ENCODE measurements at regions not wholly inside any gene's neighbourhood (a gene's known extent, or its start where the extent isn't known, plus 50 kb on each side); places are given as distances from the start of the nearest gene placed in this dataset.

DNA sequence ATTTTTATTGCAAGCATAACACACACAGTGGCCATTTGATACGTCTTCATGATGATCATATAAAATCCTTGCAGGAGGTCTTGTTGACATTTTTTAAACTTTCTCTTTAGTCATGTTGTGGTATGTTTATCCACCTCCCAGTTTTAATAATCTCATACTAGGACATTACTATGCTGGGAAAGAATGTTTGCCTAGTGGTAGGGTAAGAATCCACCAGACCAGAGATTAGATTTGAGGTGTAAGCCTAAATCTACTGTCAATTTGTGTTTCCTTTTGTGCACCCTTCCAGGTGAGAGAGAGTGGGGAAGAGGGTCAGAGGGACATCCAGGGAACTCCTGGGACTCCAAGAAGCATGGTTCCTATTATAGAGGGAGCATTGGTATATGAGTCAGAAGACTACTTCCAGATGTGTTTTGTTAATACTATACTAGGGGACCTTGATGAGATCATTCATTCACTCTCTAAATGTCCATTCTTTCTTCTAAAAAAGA is 298.3 kb upstream of the SASH1 start:
- no peak for DNase-seq

DNA sequence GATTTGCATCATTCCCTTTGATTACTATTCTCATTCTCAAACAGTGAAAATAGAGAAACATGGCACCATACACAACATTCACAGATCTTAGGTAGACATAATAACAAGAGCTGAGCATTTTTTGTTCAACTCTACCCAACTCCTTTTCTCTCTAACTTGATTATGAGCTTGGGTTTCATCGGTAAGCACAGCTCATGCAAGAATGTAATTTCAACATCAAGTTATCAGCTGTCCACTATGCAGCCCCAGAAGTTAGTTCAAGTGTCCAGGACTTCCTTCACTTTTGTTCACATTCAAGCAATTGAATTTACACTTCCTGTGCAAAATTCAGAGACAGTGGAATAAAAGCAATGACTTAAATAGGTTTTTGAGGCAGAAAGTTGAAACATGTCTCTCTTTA is 297.7 kb upstream of the SASH1 start:
- no peak for DNase-seq

- no peak for DNase-seq
These were observed 289.4 kb upstream of the SASH1 start for GRCh38 chr6:148053209-148053608.

DNA sequence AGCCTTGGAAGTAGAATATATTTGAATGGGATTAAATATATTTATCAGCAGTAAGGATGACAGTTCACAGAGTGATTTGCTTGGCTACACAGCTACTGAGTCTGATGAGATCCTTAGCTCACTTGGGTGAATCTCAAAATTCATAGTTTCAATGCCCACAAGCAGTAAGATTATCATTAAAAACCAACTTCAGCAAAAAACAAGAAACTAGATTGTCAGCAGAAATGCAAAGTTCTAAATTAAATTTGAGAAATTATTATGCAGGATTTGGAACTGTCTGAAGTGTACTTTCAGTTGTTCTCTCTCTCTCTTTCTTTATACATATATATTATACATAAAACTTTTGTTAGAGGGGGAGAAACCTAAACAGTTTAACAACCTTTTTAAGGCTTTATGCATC is 288.8 kb upstream of the SASH1 start:
- DNase-seq: no peak

- no peak for DNase-seq
These were observed 288.4 kb upstream of the SASH1 start for GRCh38 chr6:148054219-148054618.

DNA sequence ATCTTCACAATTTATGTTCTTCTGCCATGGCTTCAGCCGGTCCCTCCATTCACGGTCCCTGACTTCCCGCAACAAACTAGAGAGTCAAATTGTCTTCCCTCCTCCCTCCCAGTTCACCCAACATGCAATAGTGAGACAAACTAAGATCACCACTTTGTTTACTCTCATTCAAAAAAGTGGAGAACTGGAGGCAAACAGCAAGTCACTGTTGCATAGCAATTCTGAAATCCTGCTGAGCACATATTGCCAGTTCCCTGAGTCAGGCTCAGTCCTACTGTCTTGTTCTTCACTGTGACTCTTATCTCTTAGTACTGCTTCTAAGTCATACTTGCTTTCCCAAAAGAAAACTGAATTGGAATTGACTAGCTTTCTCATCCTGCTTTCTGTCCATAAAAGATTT is 287.2 kb upstream of the SASH1 start:
- no peak for DNase-seq

DNA sequence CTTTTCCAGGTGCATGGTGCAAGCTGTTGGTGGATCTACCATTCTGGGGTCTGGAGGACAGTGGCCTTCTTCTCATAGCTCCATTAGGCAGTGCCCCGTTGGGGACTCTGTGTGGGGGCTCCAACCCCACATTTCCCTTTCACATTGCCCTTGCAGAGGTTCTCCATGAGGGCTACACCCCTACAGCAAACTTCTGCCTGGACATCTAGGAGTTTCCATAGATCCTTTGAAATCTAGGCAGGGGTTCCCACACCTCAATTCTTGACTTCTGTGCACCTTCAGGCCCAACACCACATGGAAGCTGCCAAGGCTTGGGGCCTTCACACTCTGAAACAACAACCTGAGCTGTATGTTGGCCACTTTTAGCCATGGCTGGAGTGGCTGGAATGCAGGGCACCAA is 282.8 kb upstream of the SASH1 start:
- no peak for DNase-seq

DNA sequence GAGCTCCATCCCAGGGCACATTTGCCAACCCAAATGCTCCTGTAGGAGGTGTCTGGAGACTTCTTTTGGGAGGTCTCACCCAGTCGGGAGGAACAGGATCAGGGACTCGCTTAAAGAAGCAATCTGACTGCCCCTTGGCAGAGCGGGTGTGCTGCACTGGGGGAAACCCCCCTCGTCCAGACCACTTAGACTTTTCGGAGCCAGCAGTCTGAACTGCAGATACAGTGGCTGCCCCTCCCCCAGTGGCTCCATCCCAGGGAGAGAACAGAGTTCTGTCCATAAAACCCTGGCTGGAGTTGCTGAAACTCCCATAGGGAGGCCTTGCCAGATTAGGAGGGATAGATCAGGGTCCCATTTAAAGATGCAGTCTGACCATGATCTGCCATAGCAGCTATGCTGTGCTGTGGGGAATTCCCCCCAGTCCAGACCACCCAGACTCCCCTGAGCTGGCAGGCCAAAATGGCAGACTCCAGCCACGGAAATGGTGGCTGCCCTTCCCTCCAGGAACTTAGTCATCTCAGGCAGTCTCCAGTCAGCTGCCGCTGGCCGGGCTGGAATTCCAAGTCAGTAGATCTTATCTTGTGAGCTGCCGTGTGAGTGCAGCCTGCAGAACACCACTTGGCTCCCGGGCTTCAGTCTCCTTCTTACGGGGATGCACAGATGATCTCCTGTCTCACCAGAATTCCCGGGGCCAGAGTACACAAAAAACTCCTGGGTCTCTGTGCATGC is 278.1 kb upstream of the SASH1 start:
- DNase-seq: peak in 1 of 2 donors; percentile 19

DNA sequence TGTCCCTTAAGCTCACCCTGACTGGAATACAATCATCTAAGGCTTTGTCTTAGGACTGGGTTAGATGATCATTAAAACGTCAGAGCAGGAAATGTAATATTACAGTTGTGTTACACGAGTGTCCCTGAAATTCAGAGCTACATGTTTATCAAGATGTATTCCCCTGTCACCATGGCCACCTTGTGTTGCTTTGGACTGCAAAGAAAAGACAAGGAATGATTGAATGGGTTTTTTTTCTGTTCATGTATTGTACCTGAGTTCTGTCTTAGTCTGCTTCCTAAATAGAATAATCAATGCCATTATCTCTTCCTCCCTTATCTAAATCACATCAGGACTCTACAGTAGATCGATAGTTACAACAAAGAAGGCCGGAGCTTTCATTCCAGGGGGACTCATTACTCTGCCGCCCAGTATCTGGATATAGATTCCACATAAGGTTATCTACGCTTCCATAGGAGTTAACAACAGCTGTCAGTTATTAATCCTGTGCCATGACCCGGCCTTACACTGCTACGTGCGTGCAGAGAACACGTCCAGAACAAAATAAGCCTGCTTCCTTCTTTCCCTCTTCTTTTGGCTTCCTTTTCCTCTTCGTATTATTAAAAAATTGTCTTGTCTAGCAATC is 274.1 kb upstream of the SASH1 start:
- DNase-seq: no peak

- no peak for DNase-seq
These were observed 273.4 kb upstream of the SASH1 start for GRCh38 chr6:148069256-148069655.

DNA sequence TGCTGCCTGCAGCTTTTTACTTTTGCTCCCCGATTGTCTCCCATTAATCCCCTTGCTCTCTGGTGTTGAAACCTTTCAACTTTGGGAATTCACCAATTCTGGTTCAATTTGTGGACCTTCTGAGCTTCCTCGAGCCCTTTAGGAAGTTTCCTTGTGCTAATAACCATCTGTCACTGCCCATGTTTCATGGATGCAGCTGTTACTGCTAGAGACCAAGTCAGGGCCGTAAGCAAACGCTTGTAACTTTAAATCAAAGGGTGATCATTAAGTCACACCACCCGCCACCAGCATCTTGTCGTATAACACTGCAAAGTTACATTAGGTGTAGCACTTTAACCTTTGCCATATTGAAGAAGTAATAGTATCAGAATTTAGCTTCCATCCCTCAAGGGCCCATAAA is 268.3 kb upstream of the SASH1 start:
- DNase-seq: no peak

DNA sequence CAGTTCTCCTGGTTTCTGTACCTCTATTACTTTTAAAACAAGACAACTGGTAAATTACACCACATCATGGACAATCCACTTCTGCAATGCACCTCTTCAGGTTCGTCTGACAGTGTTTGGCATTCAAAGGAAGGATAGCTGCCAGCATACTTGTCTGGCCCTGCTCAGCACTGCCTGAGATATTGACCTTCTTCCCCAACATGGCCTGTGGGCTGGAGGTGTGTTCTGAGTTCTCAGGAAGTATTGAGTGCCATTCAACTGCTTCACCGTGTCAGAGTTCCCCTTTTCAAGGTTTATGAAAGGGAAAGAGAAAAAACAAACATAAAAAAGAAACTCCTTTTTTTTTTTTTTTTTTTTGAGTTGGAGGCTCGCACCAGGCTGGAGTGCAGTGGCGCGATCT is 267.9 kb upstream of the SASH1 start:
- no peak for DNase-seq

DNA sequence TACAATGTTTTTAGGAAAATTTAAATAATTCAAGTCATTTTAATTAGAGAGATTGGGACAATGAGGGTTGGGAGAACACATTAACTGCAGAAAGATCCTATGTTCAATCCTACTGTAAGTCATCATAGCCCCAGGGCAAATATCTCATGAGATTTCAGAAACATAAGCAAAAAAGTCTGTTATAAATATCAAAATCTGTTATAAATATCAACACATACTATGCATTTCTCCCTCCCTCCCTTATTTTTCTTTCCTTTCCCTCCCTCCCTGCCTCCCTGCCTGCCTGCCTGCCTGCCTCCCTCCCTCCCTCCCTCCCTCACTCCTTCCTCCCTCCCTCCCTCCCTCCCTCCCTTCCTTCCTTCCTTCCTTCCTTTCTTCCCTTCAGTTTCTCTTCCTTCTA is 267.3 kb upstream of the SASH1 start:
- DNase-seq: no peak

- no peak for DNase-seq
These were observed 266.6 kb upstream of the SASH1 start for GRCh38 chr6:148076051-148076450.

GRCh38 chr6:148080315-148080714 is 262.3 kb upstream of the SASH1 start:
- DNase-seq: no peak

DNA sequence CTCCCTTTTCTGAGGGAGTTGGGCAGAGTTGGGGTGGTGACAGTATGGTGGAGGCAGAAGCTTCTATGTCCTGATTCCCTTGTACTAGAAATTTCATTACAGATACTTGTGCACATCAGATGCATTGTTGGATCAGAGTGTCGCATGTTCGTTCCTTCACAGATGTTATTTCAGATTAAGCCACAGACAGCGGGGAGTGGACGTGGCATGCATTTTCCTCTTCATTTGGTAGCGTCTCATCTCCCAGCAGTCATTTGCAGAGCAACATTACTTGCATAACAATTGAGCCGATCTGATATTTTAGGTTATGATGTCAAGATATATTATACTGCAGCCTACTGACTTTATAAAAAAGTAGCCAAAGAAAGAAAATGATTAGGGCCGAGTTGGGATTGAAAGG is 261.6 kb upstream of the SASH1 start:
- no peak for DNase-seq

DNA sequence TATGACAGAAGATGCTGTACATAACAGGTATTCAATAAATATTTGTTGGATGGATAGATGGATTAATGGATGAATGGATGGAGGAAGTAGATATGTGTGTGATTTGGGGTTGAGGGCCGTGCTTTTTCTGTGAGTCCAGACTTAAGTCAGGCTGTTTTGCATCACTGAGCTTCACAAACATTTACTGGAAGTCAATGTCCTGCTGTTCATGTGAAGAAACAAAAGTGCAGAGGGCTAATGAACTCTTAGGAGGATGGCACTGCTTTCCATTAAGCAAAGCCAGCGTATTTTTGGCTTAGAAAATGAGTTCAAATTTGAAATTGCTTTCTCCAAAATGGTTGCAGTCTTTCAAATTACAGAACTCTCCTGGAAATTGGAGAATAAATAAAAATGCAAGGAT is 260.6 kb upstream of the SASH1 start:
- DNase-seq: no peak

DNA sequence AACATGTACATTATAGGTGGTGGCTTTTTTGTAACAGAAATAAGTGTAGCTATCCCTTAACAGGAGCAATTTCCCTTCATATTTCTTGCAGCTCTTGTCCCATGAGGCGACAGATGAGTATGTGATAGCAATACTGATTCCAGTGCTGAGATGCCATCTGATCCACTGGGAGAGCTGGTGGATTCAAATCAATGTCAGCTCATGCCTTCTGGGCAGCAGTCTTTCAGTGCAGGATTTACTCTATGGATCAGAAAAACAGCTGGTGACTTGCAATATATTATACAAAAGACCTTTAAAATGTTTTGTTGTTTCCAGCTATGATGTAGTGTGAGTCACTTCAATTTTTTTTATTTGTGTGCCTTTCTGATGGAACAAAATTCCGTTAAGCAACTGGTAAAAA is 259.9 kb upstream of the SASH1 start:
- no peak for DNase-seq

GRCh38 chr6:148085631-148086331 is 256.9 kb upstream of the SASH1 start:
- no peak for DNase-seq

GRCh38 chr6:148086386-148086785 is 256.3 kb upstream of the SASH1 start:
- DNase-seq: no peak

GRCh38 chr6:148086843-148087242 is 255.8 kb upstream of the SASH1 start:
- no peak for DNase-seq

DNA sequence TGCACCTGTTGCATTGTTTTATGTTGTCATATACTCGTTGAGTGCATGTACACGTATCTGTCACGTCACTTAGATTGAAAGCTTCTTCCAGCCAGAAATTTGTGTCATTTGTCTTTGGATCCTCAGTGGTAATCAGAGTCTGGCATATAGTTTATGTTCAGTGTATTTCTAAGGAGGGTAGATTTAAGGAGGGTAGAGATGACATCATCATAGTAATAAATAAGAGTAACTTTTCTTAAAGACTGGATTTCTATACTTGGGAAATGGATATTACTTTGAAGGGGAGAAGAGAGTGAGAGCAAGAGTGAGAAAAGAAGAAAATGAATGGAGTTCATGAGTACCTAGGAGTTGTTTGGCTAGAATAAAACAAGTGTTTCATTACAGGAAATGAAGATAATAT is 255.0 kb upstream of the SASH1 start:
- no peak for DNase-seq

- DNase-seq: no peak
These were observed 252.3 kb upstream of the SASH1 start for GRCh38 chr6:148090326-148090725.

All from right lung (tissue), 2 donors.